ENCODE measurements at regions not wholly inside any gene's neighbourhood (a gene's known extent, or its start where the extent isn't known, plus 50 kb on each side); places are given as distances from the start of the nearest gene placed in this dataset.

- H3K36me3 ChIP-seq (ENCODE audit: control insufficient read depth, low read length) = no peaks in the 10 kb centered on the region
- no peak overlapping the region for H3K27ac ChIP-seq (ENCODE audit: low read depth, low read length)
- no peaks in the 10 kb centered on the region for H3F3A ChIP-seq (ENCODE audit: control insufficient read depth, insufficient read depth)
- H4K20me1 ChIP-seq (ENCODE audit: control insufficient read depth, insufficient read depth, low read depth, low read length) = no peaks in the 10 kb centered on the region
- no peaks in the 10 kb centered on the region; the same call in 1 of the 2 replicates for H3K27me3 ChIP-seq (ENCODE audit: control insufficient read depth, low read length)
- H3K4me1 ChIP-seq (ENCODE audit: control insufficient read depth, low read length) = no peaks in the 10 kb centered on the region
- no peak overlapping the region for H3K4me3 ChIP-seq (ENCODE audit: low read length)
- H3K79me2 ChIP-seq (ENCODE audit: control insufficient read depth, low read length) = no peaks in the 10 kb centered on the region
- TF ChIP-seq EZH2phosphoT487 (IDR thresholded peaks at IDR 0.05; ENCODE audit: borderline replicate concordance, low read length) (no peak), CTCF (IDR thresholded peaks at IDR 0.05; ENCODE audit: low read depth, low read length, poor library complexity, severe bottlenecking) (no peak)
- no peak overlapping the region for H3K4me2 ChIP-seq (ENCODE audit: low read length)
- H3K9me2 ChIP-seq (replicated peaks; ENCODE audit: control insufficient read depth, low read length) = no peaks in the 10 kb centered on the region
- no peaks in the 10 kb centered on the region for H3K9me3 ChIP-seq (ENCODE audit: control insufficient read depth, insufficient read depth, low read length)
These were observed 112.6 kb upstream of the PJA2 start for GRCh38 chr5:109522404-109522803.

GRCh38 chr5:109519416-109519815 lies 109.6 kb upstream of the PJA2 start:
- Histone ChIP-seq H3K79me2 (ENCODE audit: control insufficient read depth, low read length) (no peaks in the 10 kb centered on the region), H4K20me1 (ENCODE audit: control insufficient read depth, insufficient read depth, low read depth, low read length) (no peaks in the 10 kb centered on the region), H3K4me2 (ENCODE audit: low read length) (no peak overlapping the region), H3K9me3 (ENCODE audit: control insufficient read depth, insufficient read depth, low read length) (no peaks in the 10 kb centered on the region), H3K9me2 (replicated peaks; ENCODE audit: control insufficient read depth, low read length) (no peaks in the 10 kb centered on the region), H3K27ac (ENCODE audit: low read depth, low read length) (no peak overlapping the region), H3K4me3 (ENCODE audit: low read length) (no peak overlapping the region), H3F3A (ENCODE audit: control insufficient read depth, insufficient read depth) (no peaks in the 10 kb centered on the region), H3K27me3 (ENCODE audit: control insufficient read depth, low read length) (no peaks in the 10 kb centered on the region; the same call in 1 of the 2 replicates), H3K36me3 (ENCODE audit: control insufficient read depth, low read length) (no peaks in the 10 kb centered on the region), H3K4me1 (ENCODE audit: control insufficient read depth, low read length) (no peaks in the 10 kb centered on the region)
- TF ChIP-seq CTCF (IDR thresholded peaks at IDR 0.05; ENCODE audit: low read depth, low read length, poor library complexity, severe bottlenecking) = no peak
- no peak for TF ChIP-seq EZH2phosphoT487 (IDR thresholded peaks at IDR 0.05; ENCODE audit: borderline replicate concordance, low read length)

- Histone ChIP-seq H3K9me2 (replicated peaks; ENCODE audit: control insufficient read depth, low read length) (no peaks in the 10 kb centered on the region), H3K79me2 (ENCODE audit: control insufficient read depth, low read length) (no peaks in the 10 kb centered on the region)
These were observed 106.6 kb upstream of the PJA2 start for GRCh38 chr5:109516390-109516789.

More at GRCh38 chr5:109516390-109516789, 106.6 kb upstream of the PJA2 start:
- H3K9me3 ChIP-seq (ENCODE audit: control insufficient read depth, insufficient read depth, low read length) = no peaks in the 10 kb centered on the region
- TF ChIP-seq EZH2phosphoT487 (IDR thresholded peaks at IDR 0.05; ENCODE audit: borderline replicate concordance, low read length) = no peak
- TF ChIP-seq CTCF (IDR thresholded peaks at IDR 0.05; ENCODE audit: low read depth, low read length, poor library complexity, severe bottlenecking) = no peak
- no peak overlapping the region for H3K4me3 ChIP-seq (ENCODE audit: low read length)
- H4K20me1 ChIP-seq (ENCODE audit: control insufficient read depth, insufficient read depth, low read depth, low read length) = no peaks in the 10 kb centered on the region
- H3K4me1 ChIP-seq (ENCODE audit: control insufficient read depth, low read length) = peaks cover 5% of the 10 kb centered on the region
- H3K4me2 ChIP-seq (ENCODE audit: low read length) = no peak overlapping the region
- no peaks in the 10 kb centered on the region; the same call in 1 of the 2 replicates for H3K27me3 ChIP-seq (ENCODE audit: control insufficient read depth, low read length)
- no peak overlapping the region for H3K27ac ChIP-seq (ENCODE audit: low read depth, low read length)
- H3K36me3 ChIP-seq (ENCODE audit: control insufficient read depth, low read length) = no peaks in the 10 kb centered on the region
- no peaks in the 10 kb centered on the region for H3F3A ChIP-seq (ENCODE audit: control insufficient read depth, insufficient read depth)

Data from DOHH2 (cell line).